K562 (cell line): ENCODE measurements at regions not wholly inside any gene's neighbourhood (a gene's known extent, or its start where the extent isn't known, plus 50 kb on each side); places are given as distances from the start of the nearest gene placed in this dataset.

ENCODE experiments used
- ATAC-seq: fragments of 200-7000 bp; cut with Tn5 transposase; 3 replicates; pipeline ENCODE4 v1.9.1; 2020; ENCODE audit warnings: moderate library complexity
- BruUV-seq: library from RNA; stranded (reverse); fragments of 400-500 nt; replicated peaks from 2 replicates; lab custom pipeline; 2021; lab: Mats Ljungman, UMichigan
- CTCF ChIA-PET: fragments of 300-600 bp; formaldehyde crosslinking; extraction: SDS; loops from one replicate; lab custom pipeline; 2021; ENCODE audit warnings: low intra/inter-chr PET ratio; lab: Yijun Ruan, JAX
- POLR2A ChIA-PET: fragments of 300-600, 350-650 bp; sonication (Branson Sonifier 250); formaldehyde crosslinking; extraction: SDS; loops from one replicate; lab custom pipeline; 2021; ENCODE audit warnings: antibody characterized with exemption, inconsistent platforms; lab: Yijun Ruan, JAX
- DNase-seq, 4 experiments: peaks; one replicate each; pipeline versions ENCODE4 v3.0.0 to v3.0.0-alpha.2; 2011 to 2018; ENCODE audit warnings: low spot score in 3 of 4, mixed read lengths in 3 of 4; ENCODE audit errors: extremely low read depth in 1 of 4
- FAIRE-seq: peaks from 2 replicates; lab custom pipeline; 2011; peaks lifted over from hg19 to GRCh38; lab: Jason Lieb, UNC
- H2AFZ ChIP-seq: 2 replicates; pipeline ENCODE4 v1.6.0; 2011; ENCODE audit warnings: low read depth, low read length, control low read depth, inconsistent platforms
- H3K27ac ChIP-seq: fragments of 200-600 bp; 3 replicates; pipeline ENCODE4 v1.8.0; 2011; ENCODE audit warnings: low read depth, mild to moderate bottlenecking, control low read depth, inconsistent platforms, low read length, moderate library complexity, mixed read lengths; ENCODE audit errors: extremely low read depth
- H3K27me3 ChIP-seq, 2 experiments: fragments of 300-600 bp in 1 of 2; 2 replicates in 1 of 2; 3 replicates in 1 of 2; pipeline versions ENCODE4 v1.6.0 to v1.8.0; 2011; ENCODE audit warnings: inconsistent platforms in 2 of 2, low read length in 2 of 2, mild to moderate bottlenecking in 1 of 2, mixed read lengths in 1 of 2, moderate library complexity in 1 of 2; ENCODE audit not compliant: control insufficient read depth in 2 of 2, insufficient read depth in 2 of 2
- H3K36me3 ChIP-seq: fragments of 300-600 bp; 3 replicates; pipeline ENCODE4 v1.8.0; 2011; ENCODE audit warnings: mild to moderate bottlenecking, low read length, inconsistent platforms; ENCODE audit not compliant: control insufficient read depth, insufficient read depth
- H3K4me1 ChIP-seq, 2 experiments: fragments of 200-600 bp in 1 of 2; replicated peaks in 1 of 2; 2 replicates in 1 of 2; 3 replicates in 1 of 2; pipeline versions ENCODE4 v1.5.1 to v1.8.0; 2011; ENCODE audit warnings: inconsistent platforms in 2 of 2, low read length in 2 of 2, mild to moderate bottlenecking in 1 of 2, mixed read lengths in 1 of 2, moderate library complexity in 1 of 2; ENCODE audit not compliant: control insufficient read depth in 2 of 2, insufficient read depth in 2 of 2
- H3K4me2 ChIP-seq: 2 replicates; pipeline ENCODE4 v1.6.1; 2011; ENCODE audit warnings: low read length, control low read depth, inconsistent platforms, mixed read lengths; ENCODE audit not compliant: insufficient read depth
- H3K4me3 ChIP-seq: fragments of 200-600 bp; sonication (generic), shearing (Covaris generic); 2 replicates; pipeline ENCODE4 v1.5.1; 2016; ENCODE audit warnings: control low read depth, inconsistent platforms
- H3K79me2 ChIP-seq: fragments of 200-600 bp; 3 replicates; pipeline ENCODE4 v1.8.0; 2011; ENCODE audit warnings: low read length, inconsistent platforms; ENCODE audit not compliant: control insufficient read depth, insufficient read depth
- H3K9ac ChIP-seq, 2 experiments: 2 replicates each; pipeline versions ENCODE4 v1.6.0 to v1.6.1; 2011; ENCODE audit warnings: low read depth in 2 of 2, low read length in 2 of 2, control low read depth in 1 of 2, inconsistent platforms in 1 of 2, mild to moderate bottlenecking in 1 of 2, mixed read lengths in 1 of 2; ENCODE audit not compliant: insufficient read depth in 1 of 2
- H3K9me1 ChIP-seq: one replicate; pipeline ENCODE4 v1.6.0; 2011; ENCODE audit warnings: inconsistent platforms, mild to moderate bottlenecking, low read length, moderate library complexity; ENCODE audit not compliant: control insufficient read depth, insufficient read depth
- H3K9me3 ChIP-seq: replicated peaks from 2 replicates; pipeline ENCODE4 v1.5.1; 2011; ENCODE audit warnings: low read depth, low read length, inconsistent platforms; ENCODE audit not compliant: control insufficient read depth, insufficient read depth
- H4K20me1 ChIP-seq: replicated peaks from 2 replicates; pipeline ENCODE4 v1.6.1; 2011; ENCODE audit warnings: low read length, inconsistent platforms, mixed read lengths; ENCODE audit not compliant: control insufficient read depth, insufficient read depth
- CHD4 ChIP-seq: fragments of 200-600 bp; sonication (generic); IDR thresholded peaks from 3 replicates; pipeline ENCODE4 v1.6.1; 2012; ENCODE audit warnings: low read depth, mild to moderate bottlenecking, mixed read lengths, low read length, inconsistent platforms; ENCODE audit not compliant: insufficient read depth, insufficient replicate concordance, poor library complexity, severe bottlenecking
- EP300 ChIP-seq: IDR thresholded peaks from 2 replicates; pipeline ENCODE4 v1.6.1; 2012; ENCODE audit warnings: low read length, improper control_type of control experiment
- GABPA ChIP-seq: fragments of 200-800 bp; sonication (Bioruptor generic); conservative IDR thresholded peaks from 2 replicates; pipeline ENCODE4 v1.6.1; 2016; ENCODE audit warnings: low read depth, missing genetic modification characterization, missing compliant biosample characterization
- MTA3 ChIP-seq: fragments of 450-650 bp; formaldehyde crosslinking; IDR thresholded peaks from 2 replicates; pipeline ENCODE4 v1.6.1; 2017; ENCODE audit warnings: mild to moderate bottlenecking, borderline replicate concordance
- NR2C1 ChIP-seq, 2 experiments: fragments of 450-650 bp; IDR thresholded peaks; 2 replicates each; pipeline ENCODE4 v1.6.1; 2017; ENCODE audit warnings: mild to moderate bottlenecking in 2 of 2, antibody characterized with exemption in 1 of 2, inconsistent platforms in 1 of 2, missing compliant biosample characterization in 1 of 2, missing genetic modification characterization in 1 of 2
- SNIP1 ChIP-seq: fragments of 450-650 bp; IDR thresholded peaks from 2 replicates; pipeline ENCODE4 v1.7.1; 2017; ENCODE audit warnings: low read depth, mild to moderate bottlenecking
- SRF ChIP-seq, 2 experiments: fragments of 250-450, 450-650 bp in 1 of 2; sonication (Bioruptor Pico) in 1 of 2; sonication (generic) in 1 of 2; formaldehyde crosslinking; IDR thresholded peaks; 2 replicates each; pipeline versions ENCODE4 v1.5.0 to v1.5.1; 2020 to 2022; ENCODE audit warnings: mild to moderate bottlenecking in 1 of 2, missing genetic modification reagents in 1 of 2
- ZFX ChIP-seq: sonication (generic); formaldehyde crosslinking; IDR thresholded peaks from 2 replicates; pipeline ENCODE4 v1.8.0; 2022; ENCODE audit warnings: mild to moderate bottlenecking, missing genetic modification reagents, moderate library complexity
- ZNF133 ChIP-seq: fragments of 250-450 bp; sonication (Bioruptor Pico); IDR thresholded peaks from 2 replicates; pipeline ENCODE4 v1.4.0; 2020; ENCODE audit warnings: mild to moderate bottlenecking
- WGBS: fragments of 100-300 bp; shearing (Covaris generic); methylation state at CpG from one replicate; pipeline ENCODE4 v1.1.6; 2016; ENCODE audit warnings: low coverage, mixed read lengths; ENCODE audit not compliant: insufficient coverage; ENCODE audit errors: missing lambda C conversion rate; 5-methylcytosine and 5-hydroxymethylcytosine counted together
- in situ Hi-C: fragments of 300-500 bp; cut with MboI; formaldehyde crosslinking; loops from 4 replicates; pipeline ENCODE4 v1.15.0; 2018; ENCODE audit warnings: inconsistent platforms, mixed read lengths
- intact Hi-C: fragments of 100-400 bp; cut with micrococcal nuclease; formaldehyde crosslinking; loops from 2 replicates; pipeline ENCODE4 v1.14.2; 2022
- TF ChIP-seq, protein P1 (sequence below): fragments of 450-650 bp; IDR thresholded peaks from 2 replicates; pipeline ENCODE4 v1.6.1; 2016; ENCODE audit warnings: missing biosample characterization, missing genetic modification characterization
- TF ChIP-seq, protein P2 (sequence below), 2 experiments: fragments of 450-650 bp; conservative IDR thresholded peaks; 2 replicates each; pipeline ENCODE4 v1.6.1; 2017; ENCODE audit warnings: mild to moderate bottlenecking in 2 of 2, moderate library complexity in 2 of 2
- TF ChIP-seq, protein P3 (sequence below): sonication (generic); formaldehyde crosslinking; IDR thresholded peaks from 2 replicates; pipeline ENCODE4 v1.8.1; 2022; ENCODE audit warnings: missing genetic modification reagents

DNA sequence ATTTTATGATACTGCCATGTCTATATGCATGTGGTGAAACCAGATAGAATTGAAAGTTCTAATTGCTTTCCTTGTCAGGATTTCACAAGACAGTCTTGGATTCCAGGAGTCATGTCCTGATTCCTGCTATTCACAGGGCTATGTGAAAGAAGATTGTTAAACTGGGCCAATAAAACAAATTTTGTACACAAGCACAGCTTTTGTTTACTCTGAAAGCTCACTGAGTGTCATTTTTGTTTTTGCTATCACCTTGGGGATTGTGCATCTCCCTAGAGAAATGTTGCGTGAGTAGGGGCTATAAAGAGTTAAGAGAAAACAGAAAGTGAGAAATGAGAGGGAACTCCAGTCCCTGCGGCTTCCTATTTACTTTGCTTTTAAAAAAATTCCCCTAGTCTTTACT, 627.5 kb downstream of the PKHD1 start:
- FAIRE-seq (no peak), DNase-seq (no peak), ATAC-seq (no peak)
- no peaks in the 10 kb centered on the region for H3K36me3 ChIP-seq
- H3K9ac ChIP-seq, result no peak overlapping the region
- CTCF ChIA-PET, result no interaction called here
- no peak overlapping the region for H3K27ac ChIP-seq
- no peaks in the 10 kb centered on the region for H3K9me1 ChIP-seq
- no peak overlapping the region for H3K4me3 ChIP-seq
- H3K4me2 ChIP-seq, result no peak overlapping the region
- WGBS, result 0% methylated on average over 2 of the region's 2 CpGs
- intact Hi-C loops (no loop called here), in situ Hi-C loops (no loop called here)
- H3K79me2 ChIP-seq, result no peaks in the 10 kb centered on the region
- H3K27me3 ChIP-seq, result no peaks in the 10 kb centered on the region
- H4K20me1 ChIP-seq, result no peaks in the 10 kb centered on the region
- BruUV-seq, result no TSS peak
- TF ChIP-seq MTA3, result no peak
- TF ChIP-seq NR2C1 (IDR thresholded peaks at IDR 0.05), result no peak
- TF ChIP-seq NR2C1 (tag; IDR thresholded peaks at IDR 0.05), result no peak
- no peak for TF ChIP-seq GABPA (tag)
- TF ChIP-seq, protein P1, sequence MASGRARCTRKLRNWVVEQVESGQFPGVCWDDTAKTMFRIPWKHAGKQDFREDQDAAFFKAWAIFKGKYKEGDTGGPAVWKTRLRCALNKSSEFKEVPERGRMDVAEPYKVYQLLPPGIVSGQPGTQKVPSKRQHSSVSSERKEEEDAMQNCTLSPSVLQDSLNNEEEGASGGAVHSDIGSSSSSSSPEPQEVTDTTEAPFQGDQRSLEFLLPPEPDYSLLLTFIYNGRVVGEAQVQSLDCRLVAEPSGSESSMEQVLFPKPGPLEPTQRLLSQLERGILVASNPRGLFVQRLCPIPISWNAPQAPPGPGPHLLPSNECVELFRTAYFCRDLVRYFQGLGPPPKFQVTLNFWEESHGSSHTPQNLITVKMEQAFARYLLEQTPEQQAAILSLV (tag), result no peak
- no peak for TF ChIP-seq ZFX (CRISPR knock-in tag)
- TF ChIP-seq CHD4, result no peak
- TF ChIP-seq, protein P2, sequence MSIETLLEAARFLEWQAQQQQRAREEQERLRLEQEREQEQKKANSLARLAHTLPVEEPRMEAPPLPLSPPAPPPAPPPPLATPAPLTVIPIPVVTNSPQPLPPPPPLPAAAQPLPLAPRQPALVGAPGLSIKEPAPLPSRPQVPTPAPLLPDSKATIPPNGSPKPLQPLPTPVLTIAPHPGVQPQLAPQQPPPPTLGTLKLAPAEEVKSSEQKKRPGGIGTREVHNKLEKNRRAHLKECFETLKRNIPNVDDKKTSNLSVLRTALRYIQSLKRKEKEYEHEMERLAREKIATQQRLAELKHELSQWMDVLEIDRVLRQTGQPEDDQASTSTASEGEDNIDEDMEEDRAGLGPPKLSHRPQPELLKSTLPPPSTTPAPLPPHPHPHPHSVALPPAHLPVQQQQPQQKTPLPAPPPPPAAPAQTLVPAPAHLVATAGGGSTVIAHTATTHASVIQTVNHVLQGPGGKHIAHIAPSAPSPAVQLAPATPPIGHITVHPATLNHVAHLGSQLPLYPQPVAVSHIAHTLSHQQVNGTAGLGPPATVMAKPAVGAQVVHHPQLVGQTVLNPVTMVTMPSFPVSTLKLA (conservative IDR thresholded peaks at IDR 0.05), result no peak
- TF ChIP-seq EP300, result no peak
- no peak for TF ChIP-seq SRF (CRISPR knock-in tag; IDR thresholded peaks at IDR 0.05)
- TF ChIP-seq, protein P3, sequence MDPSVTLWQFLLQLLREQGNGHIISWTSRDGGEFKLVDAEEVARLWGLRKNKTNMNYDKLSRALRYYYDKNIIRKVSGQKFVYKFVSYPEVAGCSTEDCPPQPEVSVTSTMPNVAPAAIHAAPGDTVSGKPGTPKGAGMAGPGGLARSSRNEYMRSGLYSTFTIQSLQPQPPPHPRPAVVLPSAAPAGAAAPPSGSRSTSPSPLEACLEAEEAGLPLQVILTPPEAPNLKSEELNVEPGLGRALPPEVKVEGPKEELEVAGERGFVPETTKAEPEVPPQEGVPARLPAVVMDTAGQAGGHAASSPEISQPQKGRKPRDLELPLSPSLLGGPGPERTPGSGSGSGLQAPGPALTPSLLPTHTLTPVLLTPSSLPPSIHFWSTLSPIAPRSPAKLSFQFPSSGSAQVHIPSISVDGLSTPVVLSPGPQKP (CRISPR knock-in tag), result no peak
- no peak for TF ChIP-seq ZNF133 (CRISPR knock-in tag)
- no peak for TF ChIP-seq SNIP1
- no peak overlapping the region for H2AFZ ChIP-seq
- POLR2A ChIA-PET, result no interaction called here
- H3K9me3 ChIP-seq, result no peaks in the 10 kb centered on the region
- H3K4me1 ChIP-seq, result no peaks in the 10 kb centered on the region
